Gastrocnemius medialis (tissue), 4 donors: ENCODE measurements at regions not wholly inside any gene's neighbourhood (a gene's known extent, or its start where the extent isn't known, plus 50 kb on each side); places are given as distances from the start of the nearest gene placed in this dataset.

Experiments used
- ATAC-seq, 2 donors: fragments of 150-250 bp; one replicate each; pipeline ENCODE4 v1.9.1; 2016
- DNase-seq, 2 donors: peaks; one replicate each; pipeline ENCODE4 v3.0.0-alpha.2; 2019
- H3K27ac ChIP-seq, 4 donors: fragments of 200-600 bp; sonication (generic); 1 replicate in 1 of 4; 2 replicates in 3 of 4; pipeline ENCODE4 v1.5.1; 2016 to 2018; ENCODE audit warnings: mild to moderate bottlenecking in 2 of 4, moderate library complexity in 1 of 4
- H3K27me3 ChIP-seq, 3 donors: fragments of 200-600 bp; sonication (generic) in 2 of 3; 1 replicate in 1 of 3; 2 replicates in 2 of 3; pipeline versions ENCODE4 v1.5.1 to v1.6.0; 2016 to 2019; ENCODE audit warnings: mild to moderate bottlenecking in 1 of 3, moderate library complexity in 1 of 3
- H3K36me3 ChIP-seq, 2 donors: fragments of 200-600 bp; sonication (generic) in 1 of 2; one replicate each; pipeline ENCODE4 v1.5.1; 2017 to 2018
- H3K4me1 ChIP-seq, 2 donors: fragments of 200-600 bp; sonication (generic) in 1 of 2; one replicate each; pipeline ENCODE4 v1.5.1; 2016 to 2017; ENCODE audit warnings: mild to moderate bottlenecking in 2 of 2
- H3K4me3 ChIP-seq, 4 donors: fragments of 200-600 bp; sonication (generic) in 3 of 4; 1 replicate in 1 of 4; 2 replicates in 3 of 4; pipeline ENCODE4 v1.5.1; 2016 to 2019; ENCODE audit warnings: mild to moderate bottlenecking in 2 of 4
- H3K9me3 ChIP-seq, 3 donors: fragments of 200-600 bp; sonication (generic) in 2 of 3; 1 replicate in 1 of 3; 2 replicates in 2 of 3; pipeline ENCODE4 v1.5.1; 2016 to 2019
- POLR2A ChIP-seq, 2 donors: fragments of 450-650 bp; IDR thresholded peaks; one replicate each; pipeline ENCODE4 v1.6.1; 2017; ENCODE audit warnings: antibody characterized with exemption in 2 of 2, mild to moderate bottlenecking in 2 of 2, moderate library complexity in 2 of 2
- in situ Hi-C, 4 donors: fragments of 200-750 bp; cut with MboI; loops; one replicate each; pipeline versions ENCODE4 v1.15.0 to v1.8.0; 2017; ENCODE audit warnings: low sequenced_read_pairs in 4 of 4
- intact Hi-C: fragments of 100-400 bp; cut with DNase I; formaldehyde crosslinking; loops from one replicate; pipeline ENCODE4 v1.15.1; 2023; ENCODE audit warnings: low total_unique reads
- TF ChIP-seq, protein P1 (sequence below), 5 experiments: fragments of 450-650 bp in 3 of 5; fragments of 200-600 bp in 2 of 5; sonication (generic) in 2 of 5; IDR thresholded peaks in 4 of 5; conservative IDR thresholded peaks in 1 of 5; 1 replicate in 4 of 5; 2 replicates in 1 of 5; pipeline ENCODE4 v1.5.1; 2016 to 2019; ENCODE audit warnings: antibody characterized with exemption in 5 of 5, mild to moderate bottlenecking in 3 of 5, moderate library complexity in 3 of 5

DNA sequence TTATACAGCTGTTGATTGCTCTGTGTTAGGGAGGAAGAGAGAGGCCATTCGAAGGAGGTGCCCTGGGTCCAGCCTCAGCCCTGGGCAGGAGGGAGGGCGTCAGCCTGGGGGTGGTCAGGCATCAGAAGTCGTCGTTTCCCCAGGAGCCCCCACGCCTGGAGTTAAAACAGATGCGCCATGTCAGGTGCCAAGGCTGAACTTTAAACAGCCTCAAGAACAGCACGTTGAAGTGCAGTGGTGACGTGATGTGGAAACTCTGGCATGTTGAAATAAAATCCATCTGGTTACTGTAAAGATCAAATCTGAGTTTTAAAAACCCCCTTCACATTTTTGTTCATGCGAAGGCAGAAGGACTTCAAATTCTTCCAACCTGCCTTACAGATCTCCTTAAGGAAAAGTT, 128.4 kb upstream of the PPP2R2D start:
- peaks cover 0 to under 1% (median 0%) of the 10 kb centered on the region in 3 donors for H3K9me3 ChIP-seq
- H3K4me1 ChIP-seq, result no peaks in the 10 kb centered on the region
- ATAC-seq (no peak), DNase-seq (no peak)
- TF ChIP-seq, protein P1, sequence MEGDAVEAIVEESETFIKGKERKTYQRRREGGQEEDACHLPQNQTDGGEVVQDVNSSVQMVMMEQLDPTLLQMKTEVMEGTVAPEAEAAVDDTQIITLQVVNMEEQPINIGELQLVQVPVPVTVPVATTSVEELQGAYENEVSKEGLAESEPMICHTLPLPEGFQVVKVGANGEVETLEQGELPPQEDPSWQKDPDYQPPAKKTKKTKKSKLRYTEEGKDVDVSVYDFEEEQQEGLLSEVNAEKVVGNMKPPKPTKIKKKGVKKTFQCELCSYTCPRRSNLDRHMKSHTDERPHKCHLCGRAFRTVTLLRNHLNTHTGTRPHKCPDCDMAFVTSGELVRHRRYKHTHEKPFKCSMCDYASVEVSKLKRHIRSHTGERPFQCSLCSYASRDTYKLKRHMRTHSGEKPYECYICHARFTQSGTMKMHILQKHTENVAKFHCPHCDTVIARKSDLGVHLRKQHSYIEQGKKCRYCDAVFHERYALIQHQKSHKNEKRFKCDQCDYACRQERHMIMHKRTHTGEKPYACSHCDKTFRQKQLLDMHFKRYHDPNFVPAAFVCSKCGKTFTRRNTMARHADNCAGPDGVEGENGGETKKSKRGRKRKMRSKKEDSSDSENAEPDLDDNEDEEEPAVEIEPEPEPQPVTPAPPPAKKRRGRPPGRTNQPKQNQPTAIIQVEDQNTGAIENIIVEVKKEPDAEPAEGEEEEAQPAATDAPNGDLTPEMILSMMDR (IDR thresholded peaks at IDR 0.05 in 4 of 5, conservative IDR thresholded peaks at IDR 0.05 in 1 of 5), result no peak
- TF ChIP-seq POLR2A (IDR thresholded peaks at IDR 0.05), result no peak
- intact Hi-C loops, result no loop called here
- no peaks in the 10 kb centered on the region for H3K36me3 ChIP-seq
- in situ Hi-C loops, result no loop called here
- H3K27me3 ChIP-seq, result peaks cover 0 to 12% (median 10%) of the 10 kb centered on the region in 3 donors
- H3K4me3 ChIP-seq, result no peak overlapping the region
- H3K27ac ChIP-seq, result no peak overlapping the region

DNA sequence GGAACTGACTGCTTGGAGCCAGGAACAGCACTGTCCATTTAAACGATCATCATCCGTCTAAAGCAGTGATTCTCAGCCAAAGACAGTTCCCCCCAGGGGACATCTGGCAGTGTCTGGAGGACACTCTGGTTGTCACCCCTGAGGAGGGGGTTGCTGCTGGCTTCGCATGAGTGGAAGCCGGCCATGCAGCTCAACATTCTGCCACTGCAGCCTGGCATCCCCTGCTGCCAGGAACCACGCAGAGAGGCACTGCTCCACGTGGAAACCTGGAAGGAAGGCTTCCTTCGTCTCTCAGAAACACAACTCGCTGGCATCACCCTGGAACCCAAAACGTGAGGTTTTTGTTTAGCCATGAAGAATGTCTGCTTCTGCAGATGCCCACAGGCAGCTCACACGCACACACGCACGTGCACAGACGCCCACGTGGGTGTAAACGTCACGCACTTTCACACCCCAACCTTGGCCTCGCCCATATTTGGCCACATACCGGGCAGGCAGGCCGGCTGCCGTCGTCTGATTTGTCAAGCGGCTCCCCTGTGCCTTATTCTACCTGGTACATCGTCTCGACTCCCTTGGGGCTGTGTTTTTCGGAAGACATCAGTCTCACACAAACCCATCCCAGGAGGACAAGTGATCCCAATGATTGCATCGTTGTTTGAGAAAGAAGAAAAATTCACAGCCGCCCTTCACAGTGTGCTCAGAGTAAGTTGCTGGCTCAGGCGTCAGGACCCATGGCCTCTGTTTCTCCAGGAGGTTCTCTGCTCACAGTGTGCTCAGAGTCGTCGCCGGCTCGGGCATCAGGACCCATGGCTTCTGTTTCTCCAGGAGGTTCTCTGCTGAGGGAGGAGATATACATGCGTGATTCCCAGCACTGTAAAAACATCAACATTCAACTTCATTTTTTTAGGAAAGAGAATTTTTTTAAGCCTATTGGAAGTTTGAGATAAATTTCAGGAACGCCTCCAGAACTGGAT, 127.2 kb upstream of the PPP2R2D start:
- in situ Hi-C loops, result no loop called here
- no peak for DNase-seq

DNA sequence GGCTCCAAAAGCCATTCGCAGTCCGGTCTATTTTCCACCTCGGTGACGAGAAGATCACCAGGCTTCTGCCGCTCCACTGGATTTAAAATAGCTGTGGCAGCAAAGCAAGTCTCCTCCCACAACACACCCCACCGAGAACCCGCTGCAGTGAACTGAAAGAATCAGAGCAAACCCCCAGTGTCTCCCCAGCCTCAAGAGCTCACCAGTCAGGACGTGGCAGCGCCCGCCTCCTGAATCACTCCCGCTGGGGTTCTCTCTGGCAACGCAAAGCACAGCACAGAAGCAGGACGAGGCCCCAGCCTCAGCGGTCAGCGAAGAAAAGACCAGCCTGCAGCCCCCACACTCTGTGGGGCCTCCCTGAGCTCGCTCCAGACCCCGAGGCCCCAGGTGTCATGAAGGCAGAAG, 126.1 kb upstream of the PPP2R2D start:
- ATAC-seq, result no peak
- no peak for DNase-seq
- peaks cover 0 to 12% (median 6%) of the 10 kb centered on the region in 3 donors for H3K27me3 ChIP-seq
- no peak for TF ChIP-seq POLR2A (IDR thresholded peaks at IDR 0.05)
- TF ChIP-seq, protein P1 (IDR thresholded peaks at IDR 0.05 in 4 of 5, conservative IDR thresholded peaks at IDR 0.05 in 1 of 5), result no peak
- H3K36me3 ChIP-seq, result no peaks in the 10 kb centered on the region
- no peak overlapping the region for H3K4me3 ChIP-seq
- peaks cover 0 to 10% (median 0%) of the 10 kb centered on the region in 3 donors for H3K9me3 ChIP-seq
- no peak overlapping the region for H3K27ac ChIP-seq
- in situ Hi-C loops (no loop called here), intact Hi-C loops (no loop called here)
- no peaks in the 10 kb centered on the region for H3K4me1 ChIP-seq

More for the DNA sequence above, 127.2 kb upstream of the PPP2R2D start:
- intact Hi-C loops, result no loop called here
- Histone ChIP-seq H3K36me3 (no peaks in the 10 kb centered on the region), H3K27ac (no peak overlapping the region), H3K9me3 (peaks cover 0 to 10% (median 0%) of the 10 kb centered on the region in 3 donors), H3K4me3 (no peak overlapping the region), H3K27me3 (peaks cover 0 to 12% (median 6%) of the 10 kb centered on the region in 3 donors), H3K4me1 (no peaks in the 10 kb centered on the region)
- TF ChIP-seq, protein P1 (IDR thresholded peaks at IDR 0.05 in 4 of 5, conservative IDR thresholded peaks at IDR 0.05 in 1 of 5), result no peak
- ATAC-seq, result no peak

DNA sequence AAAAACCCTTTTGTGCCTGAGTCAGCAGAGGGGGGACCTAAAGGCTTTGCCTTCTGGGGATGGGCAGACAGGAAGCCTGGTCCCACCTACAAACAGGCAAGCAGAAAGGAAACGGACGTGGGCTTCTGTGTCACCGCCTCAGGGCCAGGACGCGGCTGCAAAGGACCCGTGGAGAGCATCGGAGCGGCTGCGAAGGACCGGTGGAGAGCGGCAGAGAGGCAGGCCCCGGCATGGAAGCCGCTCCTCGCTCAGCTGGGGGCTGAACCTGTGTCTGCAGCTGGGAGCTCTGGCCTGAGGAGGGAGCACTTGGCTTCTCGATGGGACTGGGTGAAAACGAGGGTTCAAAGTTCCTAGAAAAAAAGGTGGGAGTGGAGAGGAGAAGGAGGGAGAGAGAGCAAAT, 125.4 kb upstream of the PPP2R2D start:
- Histone ChIP-seq H3K4me1 (no peaks in the 10 kb centered on the region), H3K9me3 (peaks cover 0 to 10% (median 0%) of the 10 kb centered on the region in 3 donors), H3K27ac (no peak overlapping the region), H3K27me3 (peaks cover 0 to 10% (median 3%) of the 10 kb centered on the region in 3 donors), H3K36me3 (no peaks in the 10 kb centered on the region), H3K4me3 (no peak overlapping the region)
- DNase-seq (no peak), ATAC-seq (no peak)
- TF ChIP-seq, protein P1 (IDR thresholded peaks at IDR 0.05 in 4 of 5, conservative IDR thresholded peaks at IDR 0.05 in 1 of 5), result no peak
- TF ChIP-seq POLR2A (IDR thresholded peaks at IDR 0.05), result no peak
- intact Hi-C loops (no loop called here), in situ Hi-C loops (no loop called here)
